SK-N-MC (cell line): ENCODE measurements at regions not wholly inside any gene's neighbourhood (a gene's known extent, or its start where the extent isn't known, plus 50 kb on each side); places are given as distances from the start of the nearest gene placed in this dataset.

Source experiments
- DNase-seq: peaks from one replicate; pipeline ENCODE4 v3.0.0-alpha.2; 2011; ENCODE audit warnings: low read depth, low spot score
- H3K27ac ChIP-seq: fragments of 200-600 bp; sonication (generic); 2 replicates; pipeline ENCODE4 v1.5.1; 2016; ENCODE audit warnings: mixed run types
- H3K36me3 ChIP-seq: fragments of 200-600 bp; sonication (generic); 2 replicates; pipeline ENCODE4 v1.6.1; 2017; ENCODE audit warnings: antibody characterized with exemption, low read length, mixed read lengths; ENCODE audit not compliant: insufficient read depth
- H3K4me3 ChIP-seq: fragments of 200-600 bp; sonication (generic); 2 replicates; pipeline ENCODE4 v1.5.1; 2016
- H3K9ac ChIP-seq: fragments of 200-600 bp; sonication (generic); 2 replicates; pipeline ENCODE4 v1.8.0; 2017; ENCODE audit warnings: mixed run types, mixed read lengths; ENCODE audit not compliant: insufficient read length
- H3K9me3 ChIP-seq: fragments of 200-600 bp; sonication (generic); 2 replicates; pipeline ENCODE4 v1.6.1; 2017; ENCODE audit warnings: low read depth, mild to moderate bottlenecking, antibody characterized with exemption, low read length, moderate library complexity, mixed read lengths
- EZH2 ChIP-seq: fragments of 200-600 bp; sonication (generic); IDR thresholded peaks from one replicate; pipeline ENCODE4 v1.6.1; 2017; ENCODE audit warnings: antibody characterized with exemption
- FOXP2 ChIP-seq: optimal IDR thresholded peaks from 2 replicates; pipeline ENCODE3; 2011; ENCODE audit warnings: mild to moderate bottlenecking, moderate library complexity; ENCODE audit not compliant: insufficient read depth; ENCODE audit errors: extremely low read length, control extremely low read depth
- POLR2AphosphoS5 ChIP-seq: IDR thresholded peaks from 2 replicates; pipeline ENCODE4 v1.6.1; 2012; ENCODE audit warnings: mild to moderate bottlenecking, low read depth, low read length, borderline replicate concordance

GRCh38 chr17:68801335-68802247 is 153.6 kb downstream of the ABCA8 start:
- no peak for DNase-seq
- Histone ChIP-seq H3K27ac (no peak overlapping the region), H3K9ac (no peak overlapping the region), H3K9me3 (no peaks in the 10 kb centered on the region), H3K4me3 (no peak overlapping the region), H3K36me3 (no peaks in the 10 kb centered on the region)
- no peak for TF ChIP-seq EZH2

GRCh38 chr17:68800751-68801150 is 154.4 kb downstream of the ABCA8 start:
- H3K36me3 ChIP-seq = no peaks in the 10 kb centered on the region
- no peak overlapping the region for H3K4me3 ChIP-seq
- H3K9me3 ChIP-seq = no peaks in the 10 kb centered on the region
- no peak overlapping the region for H3K9ac ChIP-seq
- no peak overlapping the region for H3K27ac ChIP-seq
- DNase-seq = no peak
- peak; percentile 42 for TF ChIP-seq FOXP2
- TF ChIP-seq POLR2AphosphoS5 = no peak
- TF ChIP-seq EZH2 = no peak

GRCh38 chr17:68794636-68795434 is 160.4 kb downstream of the ABCA8 start:
- H3K27ac ChIP-seq = peak overlapping the region; percentile 9; the same call in 1 of the 2 replicates
- no peaks in the 10 kb centered on the region for H3K36me3 ChIP-seq
- no peak overlapping the region for H3K9ac ChIP-seq
- TF ChIP-seq EZH2 = no peak
- no peak for TF ChIP-seq FOXP2
- no peak for TF ChIP-seq POLR2AphosphoS5
- no peak overlapping the region for H3K4me3 ChIP-seq
- no peaks in the 10 kb centered on the region for H3K9me3 ChIP-seq
- DNase-seq = no peak

GRCh38 chr17:68792873-68793272 is 162.3 kb downstream of the ABCA8 start:
- H3K27ac ChIP-seq = no peak overlapping the region
- no peaks in the 10 kb centered on the region for H3K9me3 ChIP-seq
- no peak overlapping the region for H3K4me3 ChIP-seq
- no peak overlapping the region for H3K9ac ChIP-seq
- DNase-seq = no peak
- TF ChIP-seq EZH2 = no peak
- TF ChIP-seq FOXP2 = no peak
- H3K36me3 ChIP-seq = no peaks in the 10 kb centered on the region

- Histone ChIP-seq H3K9ac (no peak overlapping the region), H3K27ac (peak overlapping the region; percentile 7; the same call in 1 of the 2 replicates), H3K36me3 (no peaks in the 10 kb centered on the region), H3K9me3 (no peaks in the 10 kb centered on the region), H3K4me3 (no peak overlapping the region; the same call in 1 of the 2 replicates)
- TF ChIP-seq FOXP2 = no peak
- TF ChIP-seq POLR2AphosphoS5 = no peak
- no peak for DNase-seq
Observed at GRCh38 chr17:68792042-68792685, 163.0 kb downstream of the ABCA8 start.

GRCh38 chr17:68790931-68791330 is 164.3 kb downstream of the ABCA8 start:
- Histone ChIP-seq H3K9ac (no peak overlapping the region), H3K27ac (no peak overlapping the region), H3K36me3 (no peaks in the 10 kb centered on the region), H3K4me3 (no peak overlapping the region), H3K9me3 (no peaks in the 10 kb centered on the region)
- TF ChIP-seq POLR2AphosphoS5 (no peak), EZH2 (no peak), FOXP2 (no peak)
- no peak for DNase-seq

GRCh38 chr17:68790492-68790891 is 164.7 kb downstream of the ABCA8 start:
- TF ChIP-seq FOXP2 (no peak), EZH2 (no peak), POLR2AphosphoS5 (no peak)
- no peaks in the 10 kb centered on the region for H3K9me3 ChIP-seq
- no peak for DNase-seq
- H3K9ac ChIP-seq = no peak overlapping the region
- no peak overlapping the region for H3K4me3 ChIP-seq
- no peaks in the 10 kb centered on the region for H3K36me3 ChIP-seq
- H3K27ac ChIP-seq = no peak overlapping the region

GRCh38 chr17:68789203-68789962 is 165.8 kb downstream of the ABCA8 start:
- no peaks in the 10 kb centered on the region for H3K9me3 ChIP-seq
- no peaks in the 10 kb centered on the region for H3K36me3 ChIP-seq
- H3K9ac ChIP-seq = no peak overlapping the region
- no peak overlapping the region for H3K4me3 ChIP-seq
- no peak for TF ChIP-seq POLR2AphosphoS5
- TF ChIP-seq FOXP2 = no peak
- no peak for TF ChIP-seq EZH2
- no peak overlapping the region for H3K27ac ChIP-seq
- DNase-seq = no peak
